ENCODE measurements at regions not wholly inside any gene's neighbourhood (a gene's known extent, or its start where the extent isn't known, plus 50 kb on each side); places are given as distances from the start of the nearest gene placed in this dataset.

DNA sequence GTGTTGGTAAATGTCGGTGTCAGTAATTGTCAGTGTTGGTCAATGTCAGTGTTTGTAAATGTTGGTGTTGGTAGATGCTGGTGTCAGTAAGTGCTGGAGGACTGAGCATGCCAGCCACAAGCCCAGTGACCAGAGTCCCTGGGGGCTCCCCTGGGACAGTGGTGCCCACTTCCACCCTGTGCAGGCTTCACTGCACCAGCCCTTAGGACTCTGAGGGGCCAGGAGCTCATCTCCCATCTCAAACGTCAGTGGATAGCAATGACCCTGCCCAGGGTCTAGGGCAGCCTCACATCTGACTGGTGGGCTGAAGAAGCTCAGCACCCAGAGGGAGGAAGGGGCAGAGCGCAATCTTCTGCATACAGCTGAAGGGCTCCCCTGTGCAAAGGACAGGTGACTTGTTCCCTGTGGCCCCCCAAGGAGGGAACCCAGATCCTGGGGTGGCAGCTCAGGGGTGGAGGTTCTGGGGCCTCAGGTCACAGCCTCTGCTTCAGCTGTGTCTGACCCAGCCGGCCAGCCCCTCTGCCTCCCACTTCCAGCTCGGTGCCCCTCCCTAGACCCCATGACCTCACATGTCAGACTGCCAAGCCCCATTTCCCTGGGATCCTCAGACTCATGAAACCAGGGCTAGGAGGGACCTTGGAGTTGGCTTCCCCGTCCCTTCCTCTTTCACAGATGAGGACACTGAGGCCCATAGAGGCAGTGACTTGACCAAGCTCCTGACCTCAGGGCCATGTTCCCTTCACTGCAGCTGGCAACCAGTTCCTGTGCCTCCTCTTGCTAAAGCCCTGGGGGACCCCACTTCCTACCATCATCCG lies 138.4 kb downstream of the CRYBB2 start:
- Histone ChIP-seq H3K9me3 (ENCODE audit: control insufficient read depth, insufficient read depth, low read length) (no peaks in the 10 kb centered on the region), H3K4me1 (ENCODE audit: insufficient read depth, low read length) (no peaks in the 10 kb centered on the region), H3K36me3 (ENCODE audit: insufficient read depth, low read length) (no peaks in the 10 kb centered on the region), H3K9ac (ENCODE audit: low read depth, low read length) (no peak overlapping the region)

DNA sequence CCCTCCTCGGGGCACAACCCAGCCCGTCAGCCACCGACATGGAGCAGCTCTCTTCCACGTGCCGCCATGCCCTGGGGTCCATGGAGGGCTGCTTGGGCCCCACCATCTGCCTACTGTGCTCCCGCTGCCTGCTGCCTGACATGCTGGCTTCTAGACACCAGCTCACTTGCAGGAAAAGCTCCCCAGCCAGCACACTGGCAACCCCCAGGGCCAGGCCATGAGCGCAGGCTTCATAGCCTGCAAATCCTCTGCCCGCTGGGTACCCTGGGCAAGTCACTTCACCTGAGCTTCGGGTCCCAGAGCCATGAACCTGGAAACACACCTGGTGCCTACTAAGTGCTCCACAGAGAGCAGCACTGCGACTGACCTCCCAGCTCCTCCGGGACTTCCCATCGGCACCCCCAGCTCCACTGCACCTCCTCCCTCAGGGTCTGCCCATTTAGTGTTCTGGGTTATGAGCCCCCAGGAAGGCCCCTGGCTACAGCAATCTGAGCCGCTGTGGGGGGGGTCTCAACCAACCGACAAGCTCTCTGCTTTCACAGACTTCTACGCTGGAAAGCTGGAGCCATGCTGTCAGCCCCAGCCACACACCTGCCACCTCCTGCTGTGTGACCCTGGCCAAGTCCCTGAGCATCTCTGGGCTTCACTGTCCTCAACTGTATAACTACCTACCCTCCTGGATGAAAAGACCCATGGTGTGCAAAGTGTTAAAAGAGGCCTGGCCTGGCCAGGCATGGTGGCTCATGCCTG lies 139.2 kb downstream of the CRYBB2 start:
- H3K9ac ChIP-seq (ENCODE audit: low read depth, low read length): no peak overlapping the region
- H3K36me3 ChIP-seq (ENCODE audit: insufficient read depth, low read length): no peaks in the 10 kb centered on the region
- H3K4me1 ChIP-seq (ENCODE audit: insufficient read depth, low read length): no peaks in the 10 kb centered on the region
- H3K9me3 ChIP-seq (ENCODE audit: control insufficient read depth, insufficient read depth, low read length): no peaks in the 10 kb centered on the region

DNA sequence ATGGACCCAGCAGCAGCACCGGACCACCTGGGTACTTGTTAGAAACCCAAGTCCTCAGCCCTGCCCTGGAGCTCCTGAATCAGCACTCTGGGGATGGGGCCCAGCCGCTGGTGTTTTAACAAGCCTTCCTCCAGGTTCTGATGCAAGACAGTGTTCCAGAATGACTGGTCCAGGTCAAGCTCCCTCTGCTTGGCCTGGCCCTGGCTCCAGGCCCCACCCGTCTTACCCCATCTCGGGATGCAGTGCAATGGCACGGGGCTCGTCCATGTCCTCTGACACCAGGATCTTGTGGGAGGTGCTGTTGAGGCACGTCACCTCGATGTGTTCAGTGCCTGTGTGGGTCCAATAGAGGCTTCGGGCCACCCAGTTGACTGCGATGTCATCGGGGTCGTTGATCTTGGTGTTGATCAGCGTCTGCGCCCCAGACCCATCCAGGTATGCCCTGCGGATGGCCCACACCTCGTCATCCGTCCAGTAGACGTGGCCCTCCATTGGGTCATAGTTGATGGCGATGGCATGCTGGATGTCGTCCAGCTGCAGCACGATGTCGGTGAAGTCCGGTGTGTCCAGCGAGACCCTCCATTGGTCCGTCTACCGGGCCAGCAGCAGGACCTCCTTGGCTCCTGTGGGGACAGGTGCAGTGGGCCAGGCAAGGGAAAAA lies 140.3 kb downstream of the CRYBB2 start:
- Histone ChIP-seq H3K4me1 (ENCODE audit: insufficient read depth, low read length) (no peaks in the 10 kb centered on the region), H3K9me3 (ENCODE audit: control insufficient read depth, insufficient read depth, low read length) (no peaks in the 10 kb centered on the region), H3K9ac (ENCODE audit: low read depth, low read length) (no peak overlapping the region), H3K36me3 (ENCODE audit: insufficient read depth, low read length) (no peaks in the 10 kb centered on the region)

GRCh38 chr22:25360411-25360810 lies 141.0 kb downstream of the CRYBB2 start:
- H3K36me3 ChIP-seq (ENCODE audit: insufficient read depth, low read length): no peaks in the 10 kb centered on the region
- H3K9me3 ChIP-seq (ENCODE audit: control insufficient read depth, insufficient read depth, low read length): no peaks in the 10 kb centered on the region
- H3K4me1 ChIP-seq (ENCODE audit: insufficient read depth, low read length): no peaks in the 10 kb centered on the region

DNA sequence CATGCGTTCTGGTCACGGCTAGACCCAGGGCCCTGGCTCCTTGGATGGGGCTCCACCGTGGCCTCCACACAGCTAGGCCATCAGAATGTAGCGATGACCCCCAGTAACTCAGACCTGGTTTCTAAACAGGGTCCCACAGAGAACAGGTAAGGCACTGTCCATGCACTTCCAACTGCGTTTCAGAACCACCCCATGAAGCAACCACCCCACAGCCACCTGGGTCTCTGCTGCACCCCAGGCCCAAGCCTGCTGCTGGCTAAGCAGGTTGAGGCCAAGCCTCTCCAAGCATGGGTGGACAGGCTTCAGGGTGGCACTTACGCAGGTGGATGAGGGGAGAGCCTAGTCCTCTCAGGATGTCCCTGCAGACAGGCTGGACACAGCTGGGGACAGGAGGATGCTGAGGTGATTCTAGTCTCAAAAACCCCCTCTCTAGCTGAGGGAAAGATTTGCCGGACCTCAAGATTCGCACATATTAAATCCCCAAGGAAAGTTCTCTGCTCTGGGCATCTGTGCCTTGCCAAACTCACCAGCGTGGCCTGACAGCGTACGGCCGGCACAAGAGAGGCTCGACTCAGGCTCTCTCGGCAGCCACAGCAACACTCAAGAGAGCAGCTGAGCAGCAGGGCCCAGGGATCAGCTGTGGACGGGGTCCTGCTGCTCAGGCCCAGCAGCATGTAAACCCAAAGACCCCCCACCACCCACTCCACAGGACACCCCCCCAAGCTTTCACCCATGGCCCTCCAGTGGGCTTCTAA lies 141.6 kb downstream of the CRYBB2 start:
- Histone ChIP-seq H3K9me3 (ENCODE audit: control insufficient read depth, insufficient read depth, low read length) (no peaks in the 10 kb centered on the region), H3K4me1 (ENCODE audit: insufficient read depth, low read length) (no peaks in the 10 kb centered on the region), H3K9ac (ENCODE audit: low read depth, low read length) (no peak overlapping the region), H3K36me3 (ENCODE audit: insufficient read depth, low read length) (no peaks in the 10 kb centered on the region)

More at GRCh38 chr22:25360411-25360810, 141.0 kb downstream of the CRYBB2 start:
- H3K9ac ChIP-seq (ENCODE audit: low read depth, low read length): no peak overlapping the region

DNA sequence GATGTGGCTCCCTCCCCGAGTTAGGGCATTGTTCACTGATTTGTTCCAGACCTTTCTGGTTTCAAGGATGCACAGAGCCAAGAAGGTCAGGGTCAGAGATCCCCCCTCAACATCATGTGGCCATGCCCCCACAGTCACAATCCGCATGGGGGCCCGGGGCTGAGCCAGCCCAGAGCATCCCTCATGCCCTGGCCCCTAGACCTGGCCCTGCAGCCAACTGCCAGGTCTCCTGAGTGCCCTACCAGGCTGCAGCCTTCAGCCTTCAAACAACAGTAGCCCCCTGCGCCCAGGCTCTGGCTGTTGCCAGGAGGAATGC lies 142.4 kb downstream of the CRYBB2 start:
- Histone ChIP-seq H3K4me1 (ENCODE audit: insufficient read depth, low read length) (no peaks in the 10 kb centered on the region), H3K36me3 (ENCODE audit: insufficient read depth, low read length) (no peaks in the 10 kb centered on the region), H3K9ac (ENCODE audit: low read depth, low read length) (no peak overlapping the region), H3K9me3 (ENCODE audit: control insufficient read depth, insufficient read depth, low read length) (no peaks in the 10 kb centered on the region)

DNA sequence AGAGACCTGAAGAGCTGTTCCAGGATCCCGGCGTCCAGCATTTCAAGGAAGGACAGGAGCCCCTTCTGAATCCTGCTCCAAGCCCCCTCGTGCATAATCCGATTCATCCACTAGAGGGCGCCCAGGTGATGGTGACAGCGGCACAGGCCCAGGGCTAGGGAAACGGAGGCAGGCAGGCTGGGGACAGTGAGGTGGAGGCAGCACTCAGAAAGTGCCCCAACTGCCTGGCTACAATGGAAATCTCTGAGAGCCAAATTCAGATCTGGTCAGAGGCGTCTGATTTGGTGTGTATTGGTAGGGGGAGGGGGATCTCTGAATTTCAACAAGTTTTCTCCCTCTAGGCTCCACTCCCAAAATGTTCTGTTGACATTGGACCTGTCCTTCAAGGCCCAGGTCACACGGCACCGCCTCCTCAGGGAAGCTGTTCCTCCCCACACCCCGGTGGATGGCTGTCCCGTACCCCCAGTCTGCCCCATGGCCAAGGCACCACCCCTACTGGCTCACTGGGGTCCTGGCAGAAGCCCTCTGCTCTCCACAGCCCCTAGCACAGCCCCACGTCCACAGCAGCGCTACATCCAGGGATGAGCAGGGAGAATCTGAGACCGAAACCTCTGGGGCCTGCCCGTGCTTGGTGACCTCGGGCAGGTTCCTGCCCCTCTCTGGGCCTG lies 142.9 kb downstream of the CRYBB2 start:
- no peak overlapping the region for H3K9ac ChIP-seq (ENCODE audit: low read depth, low read length)
- H3K4me1 ChIP-seq (ENCODE audit: insufficient read depth, low read length): no peaks in the 10 kb centered on the region; the same call in 1 of the 2 replicates
- H3K9me3 ChIP-seq (ENCODE audit: control insufficient read depth, insufficient read depth, low read length): no peaks in the 10 kb centered on the region
- H3K36me3 ChIP-seq (ENCODE audit: insufficient read depth, low read length): no peaks in the 10 kb centered on the region

DNA sequence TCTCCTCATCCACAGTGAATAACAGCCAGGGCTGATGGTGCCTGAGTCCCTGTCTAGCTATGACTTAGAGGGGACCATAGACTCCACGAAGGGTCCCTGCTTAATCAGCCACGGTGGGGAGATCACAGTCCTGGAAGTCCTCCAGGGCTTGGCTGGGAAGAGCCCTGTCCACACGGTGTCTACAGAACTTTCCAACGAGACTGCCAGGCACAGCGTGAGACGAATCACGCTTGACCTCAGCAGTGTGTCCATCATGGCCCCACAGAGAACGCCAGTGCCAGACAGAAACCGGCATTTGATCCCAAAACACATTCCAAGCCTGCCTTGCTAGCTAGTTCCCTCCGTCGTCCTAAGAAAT lies 143.4 kb downstream of the CRYBB2 start:
- Histone ChIP-seq H3K9ac (ENCODE audit: low read depth, low read length) (no peak overlapping the region), H3K36me3 (ENCODE audit: insufficient read depth, low read length) (no peaks in the 10 kb centered on the region), H3K4me1 (ENCODE audit: insufficient read depth, low read length) (no peaks in the 10 kb centered on the region; the same call in 1 of the 2 replicates), H3K9me3 (ENCODE audit: control insufficient read depth, insufficient read depth, low read length) (no peaks in the 10 kb centered on the region)

DNA sequence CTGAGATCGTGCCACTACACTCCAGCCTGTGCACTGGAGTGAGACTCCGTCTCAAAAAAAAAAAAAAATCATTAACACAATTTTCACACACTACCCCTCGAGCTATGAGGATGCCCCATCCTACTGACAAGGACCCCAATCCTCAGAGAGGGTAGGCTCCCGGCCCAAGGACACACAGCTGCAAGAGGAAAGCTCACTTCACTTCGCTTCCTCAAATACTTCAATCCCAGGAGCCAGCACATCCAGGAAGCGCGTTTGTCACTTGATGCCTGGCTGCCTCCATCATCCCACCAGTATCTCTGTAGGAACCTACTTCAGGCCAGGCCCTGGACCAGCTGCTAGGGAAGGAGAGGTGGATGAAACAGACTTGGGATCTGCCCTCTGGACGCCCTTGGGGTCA lies 144.0 kb downstream of the CRYBB2 start:
- H3K9ac ChIP-seq (ENCODE audit: low read depth, low read length): no peak overlapping the region
- H3K36me3 ChIP-seq (ENCODE audit: insufficient read depth, low read length): no peaks in the 10 kb centered on the region
- no peaks in the 10 kb centered on the region for H3K9me3 ChIP-seq (ENCODE audit: control insufficient read depth, insufficient read depth, low read length)

GRCh38 chr22:25364281-25364680 lies 144.8 kb downstream of the CRYBB2 start:
- Histone ChIP-seq H3K9me3 (ENCODE audit: control insufficient read depth, insufficient read depth, low read length) (no peaks in the 10 kb centered on the region), H3K36me3 (ENCODE audit: insufficient read depth, low read length) (no peaks in the 10 kb centered on the region), H3K4me1 (ENCODE audit: insufficient read depth, low read length) (peaks cover 3% of the 10 kb centered on the region; the same call in 1 of the 2 replicates), H3K9ac (ENCODE audit: low read depth, low read length) (no peak overlapping the region)

More for the DNA sequence above, 144.0 kb downstream of the CRYBB2 start:
- no peaks in the 10 kb centered on the region; the same call in 1 of the 2 replicates for H3K4me1 ChIP-seq (ENCODE audit: insufficient read depth, low read length)

- Histone ChIP-seq H3K9me3 (ENCODE audit: control insufficient read depth, insufficient read depth, low read length) (no peaks in the 10 kb centered on the region), H3K36me3 (ENCODE audit: insufficient read depth, low read length) (no peaks in the 10 kb centered on the region), H3K4me1 (ENCODE audit: insufficient read depth, low read length) (peaks cover 3% of the 10 kb centered on the region; the same call in 1 of the 2 replicates), H3K9ac (ENCODE audit: low read depth, low read length) (no peak overlapping the region)
These were observed 145.3 kb downstream of the CRYBB2 start for GRCh38 chr22:25364736-25365241.

DNA sequence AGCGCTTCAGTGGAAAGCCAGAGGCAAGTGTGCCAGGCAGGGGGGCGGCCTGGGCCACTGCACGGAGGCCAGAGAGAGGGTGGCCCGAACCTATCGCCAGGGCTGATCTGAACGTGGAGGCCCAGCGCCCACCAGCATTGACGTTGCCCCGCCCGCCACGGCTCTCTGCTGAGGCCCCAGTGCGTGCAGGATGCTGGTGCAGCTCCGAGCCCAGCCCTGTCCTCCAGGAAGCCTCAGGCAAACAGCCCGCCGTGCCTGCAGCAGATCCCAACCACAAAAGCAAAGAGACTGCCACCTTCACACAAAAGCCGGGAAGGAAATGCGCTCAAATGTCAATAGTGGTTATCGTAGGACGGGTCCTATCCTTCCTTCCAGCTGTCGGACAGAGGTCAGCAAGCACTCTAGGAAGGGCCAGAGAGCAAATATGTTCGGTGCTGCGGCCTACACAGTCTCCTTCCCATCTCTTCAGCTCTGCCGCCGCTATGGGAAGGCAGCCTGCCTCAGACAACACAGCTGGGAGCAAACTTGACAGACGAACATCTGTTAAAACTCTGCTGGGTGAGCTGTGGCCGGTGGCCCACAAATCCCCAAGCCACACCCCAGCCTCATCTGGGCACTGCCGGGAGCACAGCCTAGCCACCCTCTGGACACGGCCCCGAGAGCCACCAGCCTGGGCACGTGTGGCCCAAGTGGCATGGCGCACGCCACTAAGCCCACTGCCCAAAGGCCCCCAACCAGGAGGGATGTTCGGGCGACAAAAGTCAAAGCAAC lies 146.2 kb downstream of the CRYBB2 start:
- Histone ChIP-seq H3K9me3 (ENCODE audit: control insufficient read depth, insufficient read depth, low read length) (no peaks in the 10 kb centered on the region), H3K36me3 (ENCODE audit: insufficient read depth, low read length) (no peaks in the 10 kb centered on the region), H3K9ac (ENCODE audit: low read depth, low read length) (no peak overlapping the region), H3K4me1 (ENCODE audit: insufficient read depth, low read length) (peaks cover 3% of the 10 kb centered on the region; the same call in 1 of the 2 replicates)

GRCh38 chr22:25366408-25366807 lies 147.0 kb downstream of the CRYBB2 start:
- H3K36me3 ChIP-seq (ENCODE audit: insufficient read depth, low read length): no peaks in the 10 kb centered on the region; the same call in 1 of the 2 replicates
- no peaks in the 10 kb centered on the region for H3K9me3 ChIP-seq (ENCODE audit: control insufficient read depth, insufficient read depth, low read length)
- peaks cover 3% of the 10 kb centered on the region; the same call in 1 of the 2 replicates for H3K4me1 ChIP-seq (ENCODE audit: insufficient read depth, low read length)
- no peak overlapping the region for H3K9ac ChIP-seq (ENCODE audit: low read depth, low read length)
